GM13977 (cell line): ENCODE measurements at regions not wholly inside any gene's neighbourhood (a gene's known extent, or its start where the extent isn't known, plus 50 kb on each side); places are given as distances from the start of the nearest gene placed in this dataset.
"Not testable (repeated sequence)": the region's sequence is repeated elsewhere in the genome, so short reads cannot be mapped to it uniquely, and the experiment has no call there.

Source experiments
- DNase-seq: peaks from one replicate; pipeline ENCODE4 v3.0.0; 2012; ENCODE audit warnings: low spot score
- CTCF ChIP-seq: IDR thresholded peaks from 2 replicates; pipeline ENCODE4 v1.5.1; 2012; ENCODE audit warnings: mild to moderate bottlenecking, control low read depth; ENCODE audit not compliant: insufficient read depth; ENCODE audit errors: extremely low read depth, missing control alignments
- in situ Hi-C: fragments of 300-500 bp; cut with MboI; formaldehyde crosslinking; loops from one replicate; pipeline ENCODE4 v1.12.0; 2022; ENCODE audit warnings: low sequenced_read_pairs, low pct_unique_long_range_greater_than_20kb, mixed read lengths, inconsistent platforms; ENCODE audit not compliant: unreplicated experiment

DNA sequence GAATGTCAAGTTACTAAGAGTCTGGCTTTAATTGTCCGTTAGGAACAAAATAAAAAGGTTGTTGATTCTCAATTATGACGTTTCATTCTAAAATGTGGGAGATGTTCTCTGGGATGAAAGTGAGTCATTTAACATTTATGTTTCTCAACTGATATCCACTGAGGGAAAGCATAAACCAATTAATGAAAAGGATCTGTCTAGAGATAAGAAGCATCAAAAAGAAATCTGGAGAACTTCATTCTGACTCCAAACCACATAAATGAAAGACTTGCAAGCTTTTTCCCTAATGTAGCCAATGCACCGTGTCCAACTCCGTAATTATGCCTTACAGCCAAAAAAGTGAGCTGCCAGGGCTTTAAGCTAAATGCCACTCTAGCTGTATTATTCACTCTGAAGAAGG is 654.2 kb downstream of the TLE1 start:
- in situ Hi-C loops = no loop called here
- DNase-seq = no peak
- no peak for TF ChIP-seq CTCF

- in situ Hi-C loops = no loop called here
- DNase-seq = no peak
- no peak for TF ChIP-seq CTCF
Observed at GRCh38 chr9:81032831-81033230, 656.5 kb downstream of the TLE1 start.

- no peak for TF ChIP-seq CTCF
- in situ Hi-C loops = no loop called here
- no peak for DNase-seq
Observed at GRCh38 chr9:81032030-81032572, 657.2 kb downstream of the TLE1 start.

DNA sequence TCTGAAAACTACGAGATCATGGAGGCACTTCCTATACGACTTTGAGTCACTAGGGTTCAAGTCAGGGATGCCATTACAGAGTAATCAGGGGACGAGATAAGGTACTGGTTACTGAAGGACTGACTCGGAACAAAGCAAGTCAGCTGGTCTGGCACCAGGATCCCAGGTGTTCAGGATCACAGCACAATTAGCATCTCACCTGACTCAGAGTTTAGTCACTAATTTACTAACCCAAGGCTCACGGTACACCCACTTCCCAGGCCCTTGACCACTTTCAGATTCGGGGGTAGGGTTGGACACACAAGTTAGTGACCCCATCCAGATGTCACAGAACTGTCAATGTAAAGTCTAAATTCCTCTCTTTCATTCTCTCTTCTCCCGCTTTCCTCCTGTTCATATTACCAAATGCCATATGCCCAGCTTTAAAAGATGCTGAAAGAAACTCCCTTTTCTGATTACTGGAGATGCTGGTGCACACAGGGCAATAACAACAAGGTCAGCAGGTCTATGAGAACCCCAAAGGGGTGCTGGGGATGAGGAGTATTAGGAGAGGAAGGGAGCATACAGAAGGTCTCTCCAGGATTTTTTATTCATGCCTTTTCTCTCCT is 657.8 kb downstream of the TLE1 start:
- TF ChIP-seq CTCF = no peak
- no peak for DNase-seq
- in situ Hi-C loops = no loop called here

GRCh38 chr9:81030027-81030426 is 659.3 kb downstream of the TLE1 start:
- in situ Hi-C loops = no loop called here
- DNase-seq = no peak
- no peak for TF ChIP-seq CTCF

DNA sequence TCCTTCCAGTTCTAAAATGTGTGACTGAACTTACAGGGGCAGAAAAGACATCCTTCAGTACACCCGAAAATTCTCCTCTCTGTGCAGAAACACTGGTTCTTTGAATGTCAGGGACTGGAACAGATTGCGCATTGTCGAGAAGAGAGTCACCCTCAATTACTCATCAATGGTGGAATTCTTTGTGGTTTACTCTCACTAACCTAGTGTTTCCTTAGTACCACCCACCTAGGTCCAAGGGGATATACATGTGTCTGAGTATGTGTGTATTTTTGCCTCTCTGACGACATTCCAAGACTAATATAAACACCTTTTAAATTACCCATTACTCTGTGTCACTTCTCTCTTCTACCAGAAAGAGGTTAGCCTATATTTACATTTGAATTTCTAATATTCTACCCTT is 660.8 kb downstream of the TLE1 start:
- in situ Hi-C loops = no loop called here
- TF ChIP-seq CTCF = no peak
- no peak for DNase-seq

DNA sequence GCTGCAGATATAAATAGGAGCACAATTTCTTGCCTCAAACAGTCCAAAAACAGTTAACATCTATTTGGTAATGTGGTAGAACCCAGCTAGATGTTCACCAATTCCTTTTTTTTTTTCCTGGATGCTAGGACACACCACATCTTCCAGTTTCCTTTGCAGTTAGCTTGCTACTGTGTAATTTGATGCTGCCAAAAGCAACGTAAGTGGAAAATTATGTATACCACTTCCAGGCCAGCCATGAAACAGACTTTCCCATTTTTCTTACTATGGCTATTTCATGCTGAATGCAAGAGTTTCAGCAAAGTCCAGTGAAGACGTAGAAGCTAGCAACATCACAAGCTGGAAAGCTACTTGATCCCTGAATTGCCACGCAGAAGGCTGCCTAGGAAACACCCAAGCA is 667.2 kb downstream of the TLE1 start:
- DNase-seq = no peak
- in situ Hi-C loops = no loop called here
- no peak for TF ChIP-seq CTCF

DNA sequence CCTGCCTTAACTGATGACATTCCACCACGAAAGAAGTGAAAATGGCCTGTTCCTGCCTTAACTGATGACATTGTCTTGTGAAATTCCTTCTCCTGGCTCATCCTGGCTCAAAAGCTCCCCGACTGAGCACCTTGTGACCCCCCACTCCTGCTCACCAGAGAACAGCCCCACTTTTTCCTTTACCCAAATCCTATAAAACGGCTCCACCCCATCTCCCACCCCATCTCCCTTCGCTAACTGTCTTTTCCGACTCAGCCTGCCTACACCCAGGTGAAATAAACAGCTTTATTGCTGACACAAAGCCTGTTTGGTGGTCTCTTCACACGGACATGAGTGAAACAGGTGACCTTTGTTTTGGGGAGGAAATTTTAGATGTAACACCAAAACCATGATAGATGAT is 674.4 kb downstream of the TLE1 start:
- in situ Hi-C loops, DNase-seq: not testable (repeated sequence)

DNA sequence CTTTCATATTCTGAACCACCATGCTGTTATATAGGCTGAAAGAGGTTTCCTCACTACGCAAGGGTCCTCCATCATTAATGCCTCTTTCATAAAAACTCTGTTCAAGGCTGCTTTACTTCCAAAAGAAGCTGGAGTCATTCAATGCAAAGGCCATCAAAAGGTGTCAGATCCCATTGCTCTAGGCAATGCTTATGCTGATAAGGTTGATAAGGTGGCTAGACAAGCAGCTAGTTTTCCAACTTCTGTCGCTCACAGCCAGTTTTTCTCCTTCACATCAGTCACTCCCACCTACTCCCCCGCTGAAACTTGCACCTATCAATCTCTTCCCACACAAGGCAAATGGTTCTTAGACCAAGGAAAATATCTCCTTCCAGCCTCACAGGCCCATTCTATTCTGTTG is 676.2 kb downstream of the TLE1 start:
- DNase-seq, in situ Hi-C loops: not testable (repeated sequence)
